Glomerular visceral epithelial cell (primary cell): ENCODE measurements at regions not wholly inside any gene's neighbourhood (a gene's known extent, or its start where the extent isn't known, plus 50 kb on each side); places are given as distances from the start of the nearest gene placed in this dataset.

Source experiments
- DNase-seq: peaks from one replicate; pipeline ENCODE4 v3.0.0-alpha.2; 2016; ENCODE audit errors: extremely low spot score

DNA sequence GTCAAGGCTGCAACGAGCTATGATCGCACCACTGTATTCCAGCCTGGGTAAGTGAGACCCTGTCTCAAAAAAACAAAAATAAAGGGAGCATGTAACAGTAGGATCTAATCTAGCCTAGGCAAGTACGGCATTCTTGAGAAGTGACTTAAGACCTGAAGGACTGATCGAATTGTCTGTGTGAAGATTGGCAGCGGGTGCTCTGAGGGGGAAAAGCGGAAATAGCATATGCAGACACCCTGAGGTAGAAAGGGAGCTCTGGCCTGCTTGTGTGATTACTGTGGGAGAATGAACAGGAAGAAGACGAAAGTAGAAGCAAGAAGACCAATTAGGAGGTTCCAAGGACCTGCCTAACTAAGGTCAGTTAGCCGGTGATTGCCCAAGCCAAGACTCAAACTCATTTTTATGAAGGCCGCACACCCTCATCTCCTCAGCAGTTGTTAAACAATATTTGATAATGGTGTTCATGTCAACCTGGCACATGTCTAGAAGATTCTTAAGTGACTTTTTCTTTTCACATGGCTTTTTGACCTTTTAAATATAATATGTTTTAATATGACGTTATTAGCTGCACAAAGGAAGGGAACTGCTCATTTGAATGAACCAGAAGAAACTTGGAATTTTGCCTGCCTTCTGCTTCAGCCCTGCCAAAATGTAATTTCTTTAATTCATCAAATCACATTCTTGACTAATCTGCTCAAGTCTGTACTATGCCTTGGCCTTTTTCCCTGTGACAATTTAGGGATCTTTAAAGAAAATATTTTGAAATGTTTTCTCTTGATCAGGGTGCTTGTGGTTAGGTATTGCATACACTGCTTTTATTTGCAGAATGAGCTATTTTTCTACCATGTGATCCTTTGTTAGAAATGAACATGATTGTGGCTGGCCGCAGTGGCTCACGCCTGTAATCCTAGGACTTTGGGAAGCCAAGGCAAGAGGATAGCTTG, 289.2 kb upstream of the DMRT1 start:
- DNase-seq: no peak

GRCh38 chr9:555493-555892, 286.0 kb upstream of the DMRT1 start:
- DNase-seq: no peak

GRCh38 chr9:556199-556598, 285.3 kb upstream of the DMRT1 start:
- DNase-seq: no peak

- DNase-seq: no peak
Measured at GRCh38 chr9:556675-557074, 284.8 kb upstream of the DMRT1 start.

DNA sequence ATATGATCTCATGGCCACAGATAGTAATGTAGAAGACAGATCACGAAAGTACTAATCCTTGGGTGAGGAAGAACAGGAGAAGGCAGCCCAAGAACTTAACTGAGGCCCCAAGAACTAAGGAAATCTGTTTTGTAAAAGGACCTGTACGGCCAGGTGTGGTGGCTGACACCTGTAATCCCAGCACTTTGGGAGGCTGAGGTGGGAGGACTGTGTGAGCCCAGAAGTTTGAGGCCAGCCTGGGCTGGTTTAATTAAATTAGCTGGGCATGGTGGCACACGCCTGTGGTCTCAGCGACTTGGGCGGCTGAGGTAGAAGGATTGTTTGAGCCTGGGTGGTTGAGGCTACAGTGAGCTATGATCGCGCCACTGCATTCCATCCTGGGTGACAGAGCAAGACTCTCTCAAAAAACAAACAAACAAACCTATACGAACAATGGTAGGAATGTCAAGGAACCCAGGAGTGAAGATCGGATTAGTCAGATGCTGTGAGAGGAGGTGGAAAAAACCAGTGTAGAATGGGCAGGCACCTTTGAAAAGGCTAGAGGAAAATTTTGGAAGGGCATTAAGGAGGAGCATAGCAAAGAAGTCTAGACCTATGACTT, 283.8 kb upstream of the DMRT1 start:
- DNase-seq: peak; percentile 16

DNA sequence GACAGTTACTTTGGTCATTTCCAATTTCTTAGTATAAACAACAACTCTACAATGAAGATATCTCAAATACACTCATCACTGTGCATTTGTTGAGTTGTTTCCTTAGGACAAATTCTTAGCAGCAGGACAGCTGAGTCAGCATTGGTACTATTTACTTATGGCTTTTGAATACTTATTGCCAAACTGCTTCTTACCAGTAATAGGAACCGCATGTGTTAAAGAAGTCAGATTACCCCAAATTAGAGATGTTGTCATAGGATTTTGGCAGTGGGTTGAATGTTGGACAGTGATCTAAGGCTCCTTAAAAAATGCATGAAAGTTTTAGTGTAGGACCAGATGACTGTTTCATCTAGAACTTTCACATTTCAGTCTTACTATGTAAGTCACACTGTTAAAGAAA, 280.1 kb upstream of the DMRT1 start:
- no peak for DNase-seq

- no peak for DNase-seq
Measured at GRCh38 chr9:563200-563599, 278.3 kb upstream of the DMRT1 start.

GRCh38 chr9:565528-565927, 276.0 kb upstream of the DMRT1 start:
- DNase-seq: no peak

DNA sequence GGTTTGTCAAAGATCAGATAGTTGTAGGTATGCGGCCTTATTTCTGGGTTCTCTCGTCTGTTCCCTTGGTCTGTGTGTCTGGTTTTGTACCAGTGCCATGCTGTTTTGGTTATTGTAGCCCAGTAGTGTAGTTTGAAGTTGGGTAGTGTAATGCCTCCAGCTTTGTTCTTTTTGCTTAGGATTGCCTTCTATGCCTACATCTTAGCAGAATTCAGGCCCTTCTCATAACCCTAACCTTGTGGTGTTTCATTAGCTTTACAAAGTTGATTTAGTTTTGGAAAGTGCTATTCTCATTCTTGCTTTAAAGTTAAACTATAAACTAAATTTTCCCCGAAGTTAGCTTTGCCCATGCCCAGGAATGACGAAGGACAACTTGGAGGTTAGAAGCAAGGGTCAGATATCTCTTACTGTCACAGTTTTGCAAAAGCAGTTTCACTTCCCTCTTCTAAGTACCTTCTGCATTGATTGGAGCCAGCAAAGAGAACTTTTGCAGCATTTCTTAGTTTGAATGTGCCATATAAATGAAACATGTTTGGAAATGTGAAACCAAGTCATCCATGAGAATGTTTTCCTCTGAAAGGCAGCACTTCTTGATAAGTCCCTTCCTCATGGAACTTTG, 274.3 kb upstream of the DMRT1 start:
- DNase-seq: no peak

DNA sequence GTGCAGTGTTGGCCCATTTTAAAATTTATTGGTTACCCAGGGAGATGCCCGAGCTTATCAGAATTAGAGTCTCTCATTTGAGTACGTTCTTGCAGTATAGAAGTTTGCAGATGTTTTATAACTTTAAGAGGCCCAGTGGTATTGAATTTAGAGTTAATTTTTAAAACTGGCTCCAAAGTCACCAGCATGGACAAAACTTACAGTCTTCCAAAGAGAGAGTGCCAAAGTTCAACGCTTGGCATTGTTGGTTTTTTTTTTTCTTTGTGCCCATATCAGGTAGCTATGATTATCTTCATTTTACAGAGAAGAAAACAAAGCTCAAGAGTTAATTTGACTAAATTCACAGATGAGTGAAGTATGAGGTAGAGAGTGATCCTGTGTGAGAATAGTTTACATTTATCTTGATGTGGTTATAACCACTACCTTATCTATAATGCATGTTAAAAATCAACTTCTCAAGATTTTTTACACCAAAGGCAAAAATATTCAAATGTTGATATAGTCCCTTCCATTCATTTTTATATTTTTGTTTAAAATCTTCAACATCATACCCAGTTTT, 273.7 kb upstream of the DMRT1 start:
- DNase-seq: no peak

DNA sequence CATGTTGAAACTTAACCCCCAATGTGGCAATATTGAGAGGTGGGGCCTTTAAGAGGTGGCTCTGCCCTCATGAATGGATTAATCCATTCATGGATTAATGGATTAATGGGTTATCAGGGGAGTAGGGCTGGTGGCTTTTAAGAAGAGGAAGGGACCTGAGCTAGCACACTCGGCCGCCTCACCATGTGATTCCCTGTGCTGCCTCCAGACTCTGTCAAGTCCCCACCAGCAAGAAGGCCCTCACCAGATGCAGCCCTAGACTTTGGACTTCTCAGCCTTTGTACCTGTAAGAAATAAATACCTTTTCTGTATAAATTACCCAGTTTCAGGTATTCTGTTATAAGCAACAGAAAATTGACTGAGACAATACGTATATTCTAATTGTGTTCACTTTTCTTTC, 272.2 kb upstream of the DMRT1 start:
- DNase-seq: no peak

DNA sequence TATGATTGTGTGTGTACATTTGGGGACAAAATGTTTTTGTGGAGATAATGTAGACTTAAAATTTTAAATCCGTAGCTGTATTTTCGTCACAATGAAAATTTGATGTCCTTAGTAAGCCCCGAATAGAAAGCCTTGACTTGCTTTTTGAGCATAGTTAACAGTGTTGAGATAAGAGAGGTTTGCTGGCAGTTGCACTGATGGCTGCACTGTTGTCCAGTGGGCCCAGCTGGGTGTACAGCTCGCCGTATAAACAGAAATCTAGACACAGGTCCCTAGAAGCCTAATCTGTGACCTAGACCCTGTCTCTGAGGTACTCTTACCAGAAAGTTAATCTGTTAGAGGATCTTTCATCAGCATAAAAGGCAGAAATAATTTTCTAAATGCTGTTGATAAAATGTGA, 271.3 kb upstream of the DMRT1 start:
- no peak for DNase-seq

DNA sequence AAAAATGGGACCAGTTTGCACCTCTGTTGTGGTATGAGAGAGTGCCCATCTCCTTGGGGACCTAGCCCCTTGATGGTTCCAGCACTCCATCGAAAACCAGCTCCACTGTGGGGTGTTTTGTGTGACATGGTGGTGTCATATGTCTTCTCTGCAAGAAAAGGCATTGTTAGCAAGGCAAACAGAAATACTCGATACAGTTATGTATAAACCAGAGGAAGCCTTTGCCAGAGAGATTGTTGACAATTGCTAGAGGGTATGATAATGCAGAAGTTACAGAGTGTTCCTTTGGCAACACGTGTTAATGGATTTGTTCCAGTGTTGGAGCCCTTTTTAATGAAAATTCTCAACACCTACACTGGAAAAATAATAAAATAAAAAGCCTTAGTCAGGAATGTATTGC, 270.4 kb upstream of the DMRT1 start:
- no peak for DNase-seq

GRCh38 chr9:571741-572140, 269.8 kb upstream of the DMRT1 start:
- DNase-seq: no peak

DNA sequence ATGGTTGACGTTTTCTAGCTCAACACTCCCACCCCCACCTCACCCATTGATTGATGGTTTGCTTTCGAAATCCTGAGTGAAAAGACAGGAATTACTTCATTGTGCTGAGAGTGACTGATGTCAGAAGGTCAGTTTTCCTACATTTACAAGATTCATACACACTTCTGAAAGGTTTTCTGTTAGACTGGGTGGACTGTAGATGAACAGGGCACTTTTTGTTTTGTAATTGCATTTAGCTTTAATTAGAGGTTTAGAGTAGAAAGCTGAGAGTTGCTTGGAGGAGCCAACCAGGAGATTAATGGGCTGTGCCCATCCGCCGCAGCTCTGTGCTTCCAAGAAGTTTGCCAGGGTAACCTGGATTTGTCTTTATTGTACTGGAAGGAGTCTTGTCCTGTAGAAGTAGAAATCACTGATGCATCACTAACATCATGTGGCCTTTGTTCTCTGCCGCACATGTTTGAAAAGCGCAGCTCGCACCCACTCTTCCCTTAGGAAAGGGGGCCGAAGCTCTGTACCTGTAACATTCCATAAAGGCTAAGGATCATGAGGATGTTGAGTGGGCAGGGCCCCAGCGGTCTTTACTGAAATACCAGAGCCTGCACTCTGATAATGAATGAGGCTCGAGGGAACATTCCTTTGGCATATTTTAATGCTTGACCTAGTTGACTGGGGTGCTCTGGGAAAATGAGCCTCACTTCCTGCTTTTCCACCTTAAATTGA, 267.6 kb upstream of the DMRT1 start:
- DNase-seq: peak; percentile 64

DNA sequence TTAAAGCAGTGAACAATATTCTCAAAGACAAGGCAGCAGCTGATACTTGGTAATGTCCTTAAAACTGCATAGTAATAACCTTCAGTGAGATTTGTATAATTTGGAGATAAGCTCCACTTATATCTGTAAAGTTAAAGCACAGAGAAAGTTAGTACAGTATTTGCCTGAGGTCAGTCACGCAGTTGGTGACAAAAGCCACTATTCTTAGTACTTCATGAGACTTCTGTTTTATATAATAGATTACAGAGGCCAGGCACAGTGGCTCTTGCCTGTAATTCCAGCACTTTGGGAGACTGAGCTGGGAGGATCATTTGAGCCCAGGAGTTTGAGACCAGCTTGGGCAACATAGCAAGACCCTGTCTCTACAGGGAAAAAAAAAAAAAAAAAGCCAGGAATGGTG, 266.4 kb upstream of the DMRT1 start:
- no peak for DNase-seq

DNA sequence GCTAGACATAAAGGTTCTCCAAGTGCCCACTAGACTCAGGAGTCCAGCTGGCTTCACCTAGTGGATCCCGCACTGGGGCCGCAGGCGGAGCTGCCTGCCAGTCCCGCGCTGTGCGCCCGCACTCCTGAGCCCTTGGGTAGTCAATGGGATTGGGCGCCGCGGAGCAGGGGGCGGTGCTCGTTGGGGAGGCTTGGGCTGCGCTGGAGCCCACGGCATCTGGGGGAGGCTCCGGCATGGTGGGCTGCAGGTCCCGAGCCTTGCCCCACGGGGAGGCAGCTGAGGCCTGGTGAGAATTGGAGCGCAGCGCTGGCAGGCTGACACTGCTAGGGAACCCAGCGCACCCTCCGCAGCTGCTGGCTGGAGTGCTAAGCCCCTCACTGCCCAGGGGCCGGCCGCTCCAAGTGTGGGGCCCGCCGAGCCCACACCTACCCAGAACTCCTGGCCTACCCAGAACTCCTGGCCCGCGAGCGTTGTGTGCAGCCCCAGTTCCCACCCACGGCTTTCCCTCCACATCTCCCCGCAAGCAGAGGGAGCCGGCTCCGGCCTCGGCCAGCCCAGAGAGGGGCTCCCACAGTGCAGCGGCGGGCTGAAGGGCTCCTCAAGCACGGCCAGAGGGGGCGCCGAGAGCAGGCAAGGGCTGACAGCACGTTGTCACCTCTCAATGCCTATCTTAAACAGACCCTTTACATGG, 260.7 kb upstream of the DMRT1 start:
- no peak for DNase-seq

GRCh38 chr9:581673-582497, 259.6 kb upstream of the DMRT1 start:
- no peak for DNase-seq

- no peak for DNase-seq
Measured at GRCh38 chr9:582775-583174, 258.7 kb upstream of the DMRT1 start.

GRCh38 chr9:587527-587926, 254.0 kb upstream of the DMRT1 start:
- DNase-seq: no peak

DNA sequence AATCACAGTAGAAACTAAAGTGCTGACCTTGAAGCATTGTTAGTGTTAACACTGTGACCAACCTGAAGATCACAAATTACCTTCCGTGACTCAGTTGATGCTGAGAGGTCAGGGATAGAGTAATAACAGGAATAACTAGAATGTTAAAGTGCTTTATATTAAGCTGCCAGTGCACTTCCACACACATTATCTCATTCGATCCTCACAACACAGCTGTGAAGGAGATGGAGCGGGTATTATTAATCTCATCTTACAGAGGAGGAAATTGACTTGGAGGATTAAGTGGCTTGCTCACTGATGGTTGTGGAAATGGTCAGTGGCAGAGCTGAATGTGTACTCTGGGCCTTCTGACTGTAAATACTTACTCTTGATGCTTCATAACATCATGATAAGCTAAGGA, 252.5 kb upstream of the DMRT1 start:
- no peak for DNase-seq
